ENCODE measurements at regions not wholly inside any gene's neighbourhood (a gene's known extent, or its start where the extent isn't known, plus 50 kb on each side); places are given as distances from the start of the nearest gene placed in this dataset.

- no peak for TF ChIP-seq POLR2A (IDR thresholded peaks at IDR 0.05)
- TF ChIP-seq CTCF (IDR thresholded peaks at IDR 0.05) = no peak
Observed at GRCh38 chr1:193434319-193434718, 247.9 kb upstream of the B3GALT2 start.

Measured in thyroid gland (tissue), 4 donors.